ENCODE measurements at regions not wholly inside any gene's neighbourhood (a gene's known extent, or its start where the extent isn't known, plus 50 kb on each side); places are given as distances from the start of the nearest gene placed in this dataset.

DNA sequence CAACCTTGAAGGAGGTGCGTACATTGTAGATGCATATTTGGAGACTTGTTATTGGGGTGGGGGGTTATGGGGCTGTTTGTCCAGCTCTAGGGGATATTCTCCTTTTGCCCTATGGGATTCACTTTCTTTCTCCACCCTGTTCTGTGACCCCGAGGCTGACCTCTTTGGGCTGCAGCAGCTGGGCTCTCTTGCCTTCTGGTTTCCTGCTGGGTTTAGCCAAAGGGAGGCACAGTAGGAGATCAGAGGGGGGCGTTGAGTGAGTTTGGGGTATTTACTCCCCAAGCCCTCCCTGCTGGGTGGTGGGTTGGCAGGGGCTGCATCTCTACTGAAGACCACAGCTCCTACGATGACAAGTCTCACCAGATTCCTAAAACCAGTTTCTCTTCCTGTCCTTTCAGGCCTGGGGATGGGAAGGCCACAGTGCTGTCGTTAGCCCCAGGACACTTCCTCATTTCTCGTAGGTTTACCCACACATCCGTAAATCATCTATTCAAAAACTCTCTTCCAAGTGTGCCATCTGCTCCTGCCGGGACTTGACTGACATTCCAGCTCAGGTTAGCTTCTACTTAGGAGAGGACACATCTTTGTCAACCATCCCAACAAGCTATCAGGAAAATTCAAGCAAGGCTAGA, 127.1 kb downstream of the TMEM30B start:
- Histone ChIP-seq H3K9me3 (ENCODE audit: control insufficient read depth in 2 of 3, low read length in 3 of 3) (no peaks in the 10 kb centered on the region), H3K4me3 (ENCODE audit: low read length) (no peak overlapping the region), H3K27ac (ENCODE audit: low read depth, low read length) (no peak overlapping the region), H3K27me3 (ENCODE audit: control insufficient read depth in 2 of 2, insufficient read depth in 2 of 2, low read length in 2 of 2) (no peaks in the 10 kb centered on the region), H3K4me1 (ENCODE audit: control insufficient read depth in 2 of 2, insufficient read depth in 2 of 2, low read length in 2 of 2) (no peaks in the 10 kb centered on the region), H3K36me3 (ENCODE audit: control insufficient read depth in 2 of 3, insufficient read depth in 3 of 3, low read length in 3 of 3) (no peaks in the 10 kb centered on the region)
- Mint-ChIP-seq H3K27me3 (peaks cover 6 to 22% (median 9%) of the 10 kb centered on the region in 5 donors), H3K4me1 (no peaks in the 10 kb centered on the region), H3K36me3 (peaks cover 0 to 4% (median 0%) of the 10 kb centered on the region in 5 donors), H3K27ac (no peak overlapping the region), H3K4me3 (no peak overlapping the region), H3K9me3 (peaks cover 0 to 5% (median 0%) of the 10 kb centered on the region in 11 donors)
- ATAC-seq (no peak), DNase-seq (no peak)
- ChIA-PET CTCF (interaction anchor here (0.6 kb wide), 1 partner anchor 314 kb away, joined by 4 read pairs; no protein-coding TSS in a partner anchor), POLR2A (no interaction called here)
- intact Hi-C loops (cut with micrococcal nuclease), result no loop called here

DNA sequence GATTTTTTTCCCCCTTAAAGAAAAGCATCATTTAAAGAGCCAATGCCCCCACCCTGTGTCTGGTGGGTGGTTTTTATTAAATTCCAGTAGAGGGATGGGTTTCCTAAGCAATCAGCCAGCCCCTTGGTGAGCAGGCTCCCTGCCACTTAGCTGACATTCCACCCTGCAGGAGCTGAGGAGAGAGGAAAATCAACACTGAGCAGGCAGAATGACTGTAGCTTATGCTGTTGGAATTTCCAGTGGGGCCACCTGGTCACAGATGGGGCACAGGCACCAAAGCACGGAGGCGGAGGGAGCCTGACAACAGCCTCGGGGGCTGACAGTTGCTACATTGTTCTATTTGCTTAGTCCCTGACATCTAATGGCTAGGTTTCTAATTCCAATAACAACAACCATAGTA, 127.7 kb downstream of the TMEM30B start:
- ATAC-seq (no peak), DNase-seq (no peak)
- Mint-ChIP-seq H3K9me3 (peaks cover 0 to 5% (median 0%) of the 10 kb centered on the region in 11 donors), H3K27ac (no peak overlapping the region), H3K27me3 (peaks cover 6 to 22% (median 9%) of the 10 kb centered on the region in 5 donors), H3K4me1 (no peaks in the 10 kb centered on the region), H3K4me3 (no peak overlapping the region), H3K36me3 (peaks cover 0 to 4% (median 0%) of the 10 kb centered on the region in 5 donors)
- ChIA-PET CTCF (no interaction called here), POLR2A (no interaction called here)
- intact Hi-C loops (cut with micrococcal nuclease), result no loop called here
- Histone ChIP-seq H3K36me3 (ENCODE audit: control insufficient read depth in 2 of 3, insufficient read depth in 3 of 3, low read length in 3 of 3) (no peaks in the 10 kb centered on the region), H3K4me3 (ENCODE audit: low read length) (no peak overlapping the region), H3K4me1 (ENCODE audit: control insufficient read depth in 2 of 2, insufficient read depth in 2 of 2, low read length in 2 of 2) (no peaks in the 10 kb centered on the region), H3K27ac (ENCODE audit: low read depth, low read length) (no peak overlapping the region), H3K27me3 (ENCODE audit: control insufficient read depth in 2 of 2, insufficient read depth in 2 of 2, low read length in 2 of 2) (no peaks in the 10 kb centered on the region), H3K9me3 (ENCODE audit: control insufficient read depth in 2 of 3, low read length in 3 of 3) (no peaks in the 10 kb centered on the region)

GRCh38 chr14:61152851-61153364, 128.2 kb downstream of the TMEM30B start:
- Histone ChIP-seq H3K4me1 (ENCODE audit: control insufficient read depth in 2 of 2, insufficient read depth in 2 of 2, low read length in 2 of 2) (no peaks in the 10 kb centered on the region), H3K27ac (ENCODE audit: low read depth, low read length) (no peak overlapping the region), H3K36me3 (ENCODE audit: control insufficient read depth in 2 of 3, insufficient read depth in 3 of 3, low read length in 3 of 3) (no peaks in the 10 kb centered on the region), H3K9me3 (ENCODE audit: control insufficient read depth in 2 of 3, low read length in 3 of 3) (no peaks in the 10 kb centered on the region), H3K4me3 (ENCODE audit: low read length) (no peak overlapping the region), H3K27me3 (ENCODE audit: control insufficient read depth in 2 of 2, insufficient read depth in 2 of 2, low read length in 2 of 2) (no peaks in the 10 kb centered on the region)
- POLR2A ChIA-PET, result no interaction called here
- intact Hi-C loops (cut with micrococcal nuclease), result no loop called here
- H3K27ac Mint-ChIP-seq, result no peak overlapping the region
- H3K4me3 Mint-ChIP-seq, result no peak overlapping the region
- no peak for DNase-seq
- H3K4me1 Mint-ChIP-seq, result no peaks in the 10 kb centered on the region
- no peak for ATAC-seq
- peaks cover 0 to 4% (median 0%) of the 10 kb centered on the region in 5 donors for H3K36me3 Mint-ChIP-seq
- peaks cover 6 to 22% (median 9%) of the 10 kb centered on the region in 5 donors for H3K27me3 Mint-ChIP-seq
- peaks cover 0 to 5% (median 0%) of the 10 kb centered on the region in 11 donors for H3K9me3 Mint-ChIP-seq
- CTCF ChIA-PET, result no interaction called here

DNA sequence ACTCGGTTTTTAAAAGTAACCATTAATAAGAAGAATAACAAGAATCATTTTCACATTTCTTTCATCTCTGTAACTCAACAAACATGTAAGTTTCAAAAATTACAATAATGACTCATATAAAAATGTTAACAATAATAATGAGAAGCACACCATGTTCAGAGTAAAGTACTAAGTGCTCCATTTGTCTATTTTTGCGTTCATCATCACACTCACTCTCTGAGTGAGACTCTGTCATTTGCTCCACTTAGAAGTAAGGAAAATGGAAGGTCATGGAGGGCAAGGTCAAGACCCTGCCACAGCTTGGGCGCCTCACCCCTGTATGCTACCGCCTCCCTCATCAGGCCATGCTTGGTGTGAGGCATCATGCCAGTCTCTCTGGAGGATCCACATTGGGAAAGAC, 129.9 kb downstream of the TMEM30B start:
- Mint-ChIP-seq H3K4me3 (no peak overlapping the region), H3K9me3 (peaks cover 0 to 5% (median 0%) of the 10 kb centered on the region in 11 donors), H3K27ac (no peak overlapping the region), H3K36me3 (peaks cover 0 to 4% (median 0%) of the 10 kb centered on the region in 5 donors), H3K4me1 (no peaks in the 10 kb centered on the region), H3K27me3 (peaks cover 6 to 16% (median 9%) of the 10 kb centered on the region in 5 donors)
- Histone ChIP-seq H3K4me1 (ENCODE audit: control insufficient read depth in 2 of 2, insufficient read depth in 2 of 2, low read length in 2 of 2) (no peaks in the 10 kb centered on the region), H3K27ac (ENCODE audit: low read depth, low read length) (no peak overlapping the region), H3K4me3 (ENCODE audit: low read length) (no peak overlapping the region), H3K27me3 (ENCODE audit: control insufficient read depth in 2 of 2, insufficient read depth in 2 of 2, low read length in 2 of 2) (no peaks in the 10 kb centered on the region), H3K9me3 (ENCODE audit: control insufficient read depth in 2 of 3, low read length in 3 of 3) (no peaks in the 10 kb centered on the region), H3K36me3 (ENCODE audit: control insufficient read depth in 2 of 3, insufficient read depth in 3 of 3, low read length in 3 of 3) (no peaks in the 10 kb centered on the region)
- intact Hi-C loops (cut with micrococcal nuclease), result no loop called here
- CTCF ChIA-PET, result interaction anchor here (0.7 kb wide), 1 partner anchor 113 kb away, joined by 3 read pairs; no protein-coding TSS in a partner anchor
- no peak for DNase-seq
- ATAC-seq, result no peak
- POLR2A ChIA-PET, result no interaction called here

DNA sequence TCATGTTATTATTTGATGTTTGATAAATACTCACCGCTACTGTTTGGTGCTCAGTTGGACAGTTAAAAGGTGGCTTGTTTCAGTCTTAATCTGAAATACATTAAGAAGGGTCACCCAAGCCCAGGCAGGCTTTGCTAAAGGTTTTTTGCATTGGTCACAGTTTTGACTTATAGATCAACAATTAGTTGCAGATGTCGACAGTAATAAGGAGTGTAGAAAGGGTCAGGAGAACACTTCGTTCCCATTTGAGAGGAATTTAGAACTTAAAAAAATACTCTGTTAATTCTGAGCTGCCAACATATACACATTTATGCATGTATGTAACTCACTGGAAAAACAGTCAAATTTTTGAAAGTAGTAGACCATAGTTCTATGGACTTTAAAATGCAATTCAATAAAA, 130.3 kb downstream of the TMEM30B start:
- POLR2A ChIA-PET, result interaction anchor here (0.5 kb wide), 1 partner anchor 11 kb away, joined by 3 read pairs; no protein-coding TSS in a partner anchor

GRCh38 chr14:61149896-61150295, 131.2 kb downstream of the TMEM30B start:
- ChIA-PET CTCF (no interaction called here), POLR2A (no interaction called here)
- H3K27ac ChIP-seq (ENCODE audit: low read depth, low read length), result no peak overlapping the region
- Mint-ChIP-seq H3K4me3 (no peak overlapping the region), H3K27me3 (peaks cover 6 to 10% (median 9%) of the 10 kb centered on the region in 5 donors), H3K9me3 (peaks cover 0 to 8% (median 4%) of the 10 kb centered on the region in 11 donors), H3K4me1 (no peaks in the 10 kb centered on the region), H3K27ac (no peak overlapping the region), H3K36me3 (peaks cover 0 to 4% (median 0%) of the 10 kb centered on the region in 5 donors)
- no peaks in the 10 kb centered on the region for H3K4me1 ChIP-seq (ENCODE audit: control insufficient read depth in 2 of 2, insufficient read depth in 2 of 2, low read length in 2 of 2)
- H3K4me3 ChIP-seq (ENCODE audit: low read length), result no peak overlapping the region
- no peaks in the 10 kb centered on the region for H3K27me3 ChIP-seq (ENCODE audit: control insufficient read depth in 2 of 2, insufficient read depth in 2 of 2, low read length in 2 of 2)
- H3K9me3 ChIP-seq (ENCODE audit: control insufficient read depth in 2 of 3, low read length in 3 of 3), result peaks cover 0 to under 1% (median 0%) of the 10 kb centered on the region in 3 experiments
- ATAC-seq (no peak), DNase-seq (no peak)
- H3K36me3 ChIP-seq (ENCODE audit: control insufficient read depth in 2 of 3, insufficient read depth in 3 of 3, low read length in 3 of 3), result no peaks in the 10 kb centered on the region
- intact Hi-C loops (cut with micrococcal nuclease), result no loop called here

More for the DNA sequence above, 130.3 kb downstream of the TMEM30B start:
- no peaks in the 10 kb centered on the region for H3K36me3 ChIP-seq (ENCODE audit: control insufficient read depth in 2 of 3, insufficient read depth in 3 of 3, low read length in 3 of 3)
- H3K4me3 ChIP-seq (ENCODE audit: low read length), result no peak overlapping the region
- no peak overlapping the region for H3K27ac ChIP-seq (ENCODE audit: low read depth, low read length)
- H3K9me3 ChIP-seq (ENCODE audit: control insufficient read depth in 2 of 3, low read length in 3 of 3), result no peaks in the 10 kb centered on the region
- H3K4me1 ChIP-seq (ENCODE audit: control insufficient read depth in 2 of 2, insufficient read depth in 2 of 2, low read length in 2 of 2), result no peaks in the 10 kb centered on the region
- peaks cover 0 to 5% (median 0%) of the 10 kb centered on the region in 11 donors for H3K9me3 Mint-ChIP-seq
- intact Hi-C loops (cut with micrococcal nuclease), result no loop called here
- H3K4me3 Mint-ChIP-seq, result no peak overlapping the region
- CTCF ChIA-PET, result no interaction called here
- H3K4me1 Mint-ChIP-seq, result no peaks in the 10 kb centered on the region
- H3K27ac Mint-ChIP-seq, result no peak overlapping the region
- no peaks in the 10 kb centered on the region for H3K27me3 ChIP-seq (ENCODE audit: control insufficient read depth in 2 of 2, insufficient read depth in 2 of 2, low read length in 2 of 2)
- H3K36me3 Mint-ChIP-seq, result peaks cover 0 to 4% (median 0%) of the 10 kb centered on the region in 5 donors
- ATAC-seq, result no peak
- no peak for DNase-seq
- H3K27me3 Mint-ChIP-seq, result peaks cover 6 to 16% (median 9%) of the 10 kb centered on the region in 5 donors
